Lower leg skin (tissue), 4 donors: ENCODE measurements at regions not wholly inside any gene's neighbourhood (a gene's known extent, or its start where the extent isn't known, plus 50 kb on each side); places are given as distances from the start of the nearest gene placed in this dataset.

Experiments used
- DNase-seq, 2 donors: peaks; one replicate each; pipeline ENCODE4 v3.0.0-alpha.2; 2019; ENCODE audit warnings: low spot score in 2 of 2
- H3K4me3 ChIP-seq: fragments of 200-600 bp; sonication (generic); 2 replicates; pipeline ENCODE4 v1.5.1; 2017; ENCODE audit warnings: mild to moderate bottlenecking, low read depth; ENCODE audit not compliant: poor library complexity, severe bottlenecking
- POLR2A ChIP-seq, 2 donors: fragments of 450-650 bp; IDR thresholded peaks; one replicate each; pipeline ENCODE4 v1.6.1; 2016 to 2017; ENCODE audit warnings: antibody characterized with exemption in 2 of 2, mild to moderate bottlenecking in 1 of 2, moderate library complexity in 1 of 2
- WGBS, 2 donors: methylation state at CpG; one replicate each; pipeline ENCODE4 v1.1.5; 2018; 5-methylcytosine and 5-hydroxymethylcytosine counted together
- intact Hi-C: fragments of 100-400 bp; cut with DNase I; formaldehyde crosslinking; loops from one replicate; pipeline ENCODE4 v1.15.0; 2023; ENCODE audit warnings: low total_unique reads
- TF ChIP-seq, protein P1 (sequence below), 3 donors: fragments of 450-650 bp; IDR thresholded peaks; one replicate each; pipeline ENCODE4 v1.5.1; 2016; ENCODE audit warnings: antibody characterized with exemption in 3 of 3, mild to moderate bottlenecking in 3 of 3, moderate library complexity in 2 of 3

DNA sequence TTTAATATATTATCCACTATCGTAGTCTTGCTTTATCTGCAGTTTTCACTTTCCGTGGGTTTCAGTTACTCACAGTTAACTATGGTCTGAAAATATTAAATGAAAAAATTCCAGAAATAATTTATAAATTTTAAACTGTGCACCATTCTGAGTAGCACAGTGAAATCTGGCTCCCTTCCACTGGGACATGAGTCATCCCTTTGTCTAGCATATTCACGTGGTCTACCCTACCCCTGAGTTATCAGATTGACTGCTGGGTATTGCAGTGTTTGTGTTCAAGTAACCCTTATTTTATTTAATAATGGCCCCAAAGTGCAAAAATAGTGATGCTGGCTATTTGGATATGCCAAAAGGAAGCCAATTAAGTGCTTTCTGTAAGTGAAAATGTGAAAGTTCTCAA lies 539.5 kb upstream of the AGTR1 start:
- intact Hi-C loops, result no loop called here
- DNase-seq, result no peak
- WGBS, 2 donors, result 55 to 60% methylated on average over 3 of the region's 3 CpGs
- TF ChIP-seq, protein P1, sequence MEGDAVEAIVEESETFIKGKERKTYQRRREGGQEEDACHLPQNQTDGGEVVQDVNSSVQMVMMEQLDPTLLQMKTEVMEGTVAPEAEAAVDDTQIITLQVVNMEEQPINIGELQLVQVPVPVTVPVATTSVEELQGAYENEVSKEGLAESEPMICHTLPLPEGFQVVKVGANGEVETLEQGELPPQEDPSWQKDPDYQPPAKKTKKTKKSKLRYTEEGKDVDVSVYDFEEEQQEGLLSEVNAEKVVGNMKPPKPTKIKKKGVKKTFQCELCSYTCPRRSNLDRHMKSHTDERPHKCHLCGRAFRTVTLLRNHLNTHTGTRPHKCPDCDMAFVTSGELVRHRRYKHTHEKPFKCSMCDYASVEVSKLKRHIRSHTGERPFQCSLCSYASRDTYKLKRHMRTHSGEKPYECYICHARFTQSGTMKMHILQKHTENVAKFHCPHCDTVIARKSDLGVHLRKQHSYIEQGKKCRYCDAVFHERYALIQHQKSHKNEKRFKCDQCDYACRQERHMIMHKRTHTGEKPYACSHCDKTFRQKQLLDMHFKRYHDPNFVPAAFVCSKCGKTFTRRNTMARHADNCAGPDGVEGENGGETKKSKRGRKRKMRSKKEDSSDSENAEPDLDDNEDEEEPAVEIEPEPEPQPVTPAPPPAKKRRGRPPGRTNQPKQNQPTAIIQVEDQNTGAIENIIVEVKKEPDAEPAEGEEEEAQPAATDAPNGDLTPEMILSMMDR (IDR thresholded peaks at IDR 0.05), result no peak
- TF ChIP-seq POLR2A (IDR thresholded peaks at IDR 0.05), result no peak
- no peak overlapping the region for H3K4me3 ChIP-seq

DNA sequence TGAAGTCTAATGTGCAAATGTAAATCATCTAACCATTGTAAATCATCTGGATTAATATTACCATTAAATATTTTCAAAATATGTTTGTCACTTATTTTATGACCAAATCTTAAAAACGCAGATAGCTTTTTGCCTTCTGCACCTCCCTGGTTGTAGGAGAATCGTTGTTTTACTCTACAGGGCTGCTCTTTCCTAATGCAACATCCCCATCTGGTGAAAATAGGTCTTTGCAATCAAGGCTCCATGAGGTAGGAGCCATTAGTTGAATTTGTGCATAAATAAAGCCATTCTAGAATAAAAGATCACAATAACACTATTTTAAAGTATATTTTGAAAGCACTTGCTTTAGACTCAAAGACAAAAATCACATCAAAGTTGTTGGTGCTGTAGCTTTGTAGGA lies 535.6 kb upstream of the AGTR1 start:
- intact Hi-C loops, result no loop called here
- H3K4me3 ChIP-seq, result no peak overlapping the region
- no peak for DNase-seq
- no peak for TF ChIP-seq POLR2A (IDR thresholded peaks at IDR 0.05)
- TF ChIP-seq, protein P1 (IDR thresholded peaks at IDR 0.05), result no peak
- 49 to 53% methylated on average over 2 of the region's 2 CpGs for WGBS, 2 donors

DNA sequence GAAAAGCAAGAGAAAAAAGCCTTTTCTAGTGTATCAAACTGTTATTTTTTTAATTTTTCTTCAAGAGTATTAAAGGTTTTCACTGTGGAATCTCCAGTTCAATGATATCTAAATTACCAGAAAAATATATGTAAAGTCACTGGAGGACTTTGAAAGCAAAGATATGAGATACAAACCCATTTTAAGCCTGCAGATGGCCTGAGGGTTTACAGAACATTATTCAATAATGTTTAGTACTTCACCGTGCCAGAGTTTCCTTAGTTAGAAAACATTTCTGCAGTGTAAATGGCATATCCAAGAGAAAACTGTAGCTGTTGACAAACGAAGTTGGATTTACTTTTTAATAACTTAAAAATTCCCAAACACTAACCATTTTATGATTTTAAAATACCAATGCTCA lies 529.4 kb upstream of the AGTR1 start:
- no peak for TF ChIP-seq POLR2A (IDR thresholded peaks at IDR 0.05)
- TF ChIP-seq, protein P1 (IDR thresholded peaks at IDR 0.05), result no peak
- H3K4me3 ChIP-seq, result no peak overlapping the region
- no peak for DNase-seq
- intact Hi-C loops, result no loop called here
- 25 to 26% methylated on average over 2 of the region's 2 CpGs for WGBS, 2 donors

DNA sequence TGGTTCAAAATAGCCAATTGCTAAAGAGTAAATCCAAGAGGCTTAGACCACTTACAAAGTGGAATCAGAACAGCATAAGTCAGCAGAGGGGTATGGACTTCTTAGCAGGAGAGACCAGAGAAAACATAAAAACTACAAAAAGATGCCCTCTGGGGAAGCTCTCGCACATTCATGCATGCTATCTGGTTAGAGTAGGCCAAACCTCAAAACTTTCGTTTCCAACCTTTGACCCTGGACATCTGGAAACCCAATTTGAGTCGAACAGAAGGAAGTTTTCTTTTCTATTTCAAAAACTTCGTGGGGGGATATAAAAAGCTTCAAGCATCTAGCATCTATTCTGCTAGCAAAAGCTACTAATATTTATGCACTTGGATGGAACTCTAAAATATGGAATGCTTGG lies 523.9 kb upstream of the AGTR1 start:
- DNase-seq, result no peak

DNA sequence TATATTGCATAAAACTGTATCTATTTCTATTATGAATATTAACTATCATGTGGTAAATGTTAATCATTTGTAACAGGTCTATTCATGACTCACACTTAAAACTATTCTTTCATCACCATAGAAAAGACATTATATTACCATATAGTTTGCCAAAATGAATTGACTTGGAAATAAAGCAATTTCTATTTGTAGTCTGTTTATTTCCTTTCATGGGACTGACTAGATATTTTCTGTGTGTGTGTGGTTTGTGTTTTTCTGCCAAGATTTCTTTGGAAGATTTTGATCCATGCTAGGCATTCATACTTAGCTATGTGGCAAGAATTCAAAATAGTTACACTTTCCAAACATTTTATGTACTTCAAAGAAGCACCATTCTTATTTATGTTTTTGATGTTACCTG lies 522.5 kb upstream of the AGTR1 start:
- intact Hi-C loops, result no loop called here
- DNase-seq, result no peak
- no peak overlapping the region for H3K4me3 ChIP-seq
- no peak for TF ChIP-seq POLR2A (IDR thresholded peaks at IDR 0.05)
- TF ChIP-seq, protein P1 (IDR thresholded peaks at IDR 0.05), result no peak

More for the DNA sequence above, 523.9 kb upstream of the AGTR1 start:
- TF ChIP-seq POLR2A (IDR thresholded peaks at IDR 0.05), result no peak
- TF ChIP-seq, protein P1 (IDR thresholded peaks at IDR 0.05), result no peak
- 57 to 73% methylated on average over 4 of the region's 4 CpGs for WGBS, 2 donors
- H3K4me3 ChIP-seq, result no peak overlapping the region
- intact Hi-C loops, result no loop called here

DNA sequence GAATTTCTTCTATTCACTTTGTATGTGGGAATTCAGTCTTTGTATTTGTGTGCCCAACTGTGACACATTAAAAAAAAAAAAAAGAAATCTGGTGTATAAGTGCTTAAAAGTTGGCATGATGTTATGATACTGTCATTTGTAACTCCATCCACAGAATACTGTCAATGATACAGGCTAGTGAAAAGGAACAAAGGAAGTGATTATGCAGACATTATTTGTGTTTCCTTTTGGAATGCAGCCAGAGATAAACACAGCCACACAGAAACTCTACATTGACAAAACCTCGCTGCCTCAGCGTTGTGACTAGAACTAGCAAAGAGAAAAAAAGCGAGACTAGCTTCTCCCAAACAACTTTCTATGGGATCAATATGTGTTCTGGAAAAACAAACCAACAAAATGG lies 519.2 kb upstream of the AGTR1 start:
- H3K4me3 ChIP-seq, result no peak overlapping the region
- no peak for DNase-seq
- intact Hi-C loops, result no loop called here
- 54 to 62% methylated on average over 3 of the region's 3 CpGs for WGBS, 2 donors
- TF ChIP-seq POLR2A (IDR thresholded peaks at IDR 0.05), result no peak
- TF ChIP-seq, protein P1 (IDR thresholded peaks at IDR 0.05), result no peak
